Neural crest cell (in vitro differentiated cells): ENCODE measurements at regions not wholly inside any gene's neighbourhood (a gene's known extent, or its start where the extent isn't known, plus 50 kb on each side); places are given as distances from the start of the nearest gene placed in this dataset.
A peak's percentile ranks its signal among the peaks of the same experiment; 100 is the strongest.

Experiments
- DNase-seq: peaks from one replicate; pipeline ENCODE4 v3.0.0; 2021; ENCODE audit warnings: low read depth, mixed read lengths, low spot score
- H3K27ac Mint-ChIP-seq: one replicate; pipeline ENCODE4 v1.8.0; 2021; ENCODE audit warnings: mild to moderate bottlenecking, mixed read lengths; ENCODE audit not compliant: unreplicated experiment
- H3K27me3 Mint-ChIP-seq: 2 replicates; pipeline ENCODE4 v1.8.0; 2021; ENCODE audit warnings: low read depth, mild to moderate bottlenecking, mixed read lengths
- H3K36me3 Mint-ChIP-seq: 2 replicates; pipeline ENCODE4 v1.8.0; 2021; ENCODE audit warnings: low read depth, mild to moderate bottlenecking, mixed read lengths
- H3K4me1 Mint-ChIP-seq: 2 replicates; pipeline ENCODE4 v1.8.0; 2021; ENCODE audit warnings: mixed read lengths
- H3K4me3 Mint-ChIP-seq: one replicate; pipeline ENCODE4 v1.8.0; 2021; ENCODE audit warnings: mild to moderate bottlenecking, mixed read lengths
- H3K9me3 Mint-ChIP-seq: 2 replicates; pipeline ENCODE4 v1.8.0; 2021; ENCODE audit warnings: mixed read lengths
- TF ChIP-seq, protein P1 (sequence below): fragments of 200-600 bp; sonication (generic); conservative IDR thresholded peaks from 2 replicates; pipeline ENCODE4 v1.5.0; 2021; ENCODE audit warnings: antibody characterized with exemption, mild to moderate bottlenecking

DNA sequence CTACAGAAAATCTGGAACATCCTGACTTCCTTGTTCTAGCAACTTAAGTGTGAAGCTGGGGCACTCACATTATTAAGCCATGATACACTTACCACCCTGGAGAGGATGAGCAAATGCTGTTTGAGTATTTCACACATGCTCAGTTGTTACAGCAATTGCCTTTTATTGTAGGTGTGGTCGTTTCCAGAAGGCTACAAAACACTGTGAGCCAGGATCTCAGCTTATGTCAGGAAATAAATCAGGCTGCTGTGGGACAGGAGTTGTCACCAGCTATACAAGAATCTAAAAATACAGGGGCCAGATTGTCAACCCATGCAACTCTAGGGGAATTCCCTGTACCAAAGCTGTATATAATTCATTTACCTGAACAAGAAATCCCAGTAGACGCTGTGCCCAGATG is 273.3 kb upstream of the SP4 start:
- TF ChIP-seq, protein P1, sequence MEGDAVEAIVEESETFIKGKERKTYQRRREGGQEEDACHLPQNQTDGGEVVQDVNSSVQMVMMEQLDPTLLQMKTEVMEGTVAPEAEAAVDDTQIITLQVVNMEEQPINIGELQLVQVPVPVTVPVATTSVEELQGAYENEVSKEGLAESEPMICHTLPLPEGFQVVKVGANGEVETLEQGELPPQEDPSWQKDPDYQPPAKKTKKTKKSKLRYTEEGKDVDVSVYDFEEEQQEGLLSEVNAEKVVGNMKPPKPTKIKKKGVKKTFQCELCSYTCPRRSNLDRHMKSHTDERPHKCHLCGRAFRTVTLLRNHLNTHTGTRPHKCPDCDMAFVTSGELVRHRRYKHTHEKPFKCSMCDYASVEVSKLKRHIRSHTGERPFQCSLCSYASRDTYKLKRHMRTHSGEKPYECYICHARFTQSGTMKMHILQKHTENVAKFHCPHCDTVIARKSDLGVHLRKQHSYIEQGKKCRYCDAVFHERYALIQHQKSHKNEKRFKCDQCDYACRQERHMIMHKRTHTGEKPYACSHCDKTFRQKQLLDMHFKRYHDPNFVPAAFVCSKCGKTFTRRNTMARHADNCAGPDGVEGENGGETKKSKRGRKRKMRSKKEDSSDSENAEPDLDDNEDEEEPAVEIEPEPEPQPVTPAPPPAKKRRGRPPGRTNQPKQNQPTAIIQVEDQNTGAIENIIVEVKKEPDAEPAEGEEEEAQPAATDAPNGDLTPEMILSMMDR, result no peak

DNA sequence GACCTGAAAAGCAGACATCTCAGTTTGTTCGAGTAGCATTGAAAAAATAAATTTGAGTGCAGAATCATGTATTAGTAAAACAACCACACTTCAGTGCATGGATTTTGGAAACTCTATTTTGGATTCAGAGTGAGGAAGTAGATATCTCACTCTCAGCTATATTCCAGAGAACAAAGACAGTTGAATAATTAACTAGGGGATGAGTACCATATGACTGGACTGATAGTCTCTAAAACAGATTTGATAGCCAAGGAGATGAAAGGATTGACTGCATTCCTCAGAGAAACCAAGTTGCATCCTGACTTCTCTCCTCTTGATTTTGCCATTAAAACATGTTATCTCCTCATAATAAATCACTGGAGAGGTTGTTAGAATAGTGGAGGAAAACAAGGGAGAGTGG is 268.4 kb upstream of the SP4 start:
- Mint-ChIP-seq H3K27me3 (peaks cover 2% of the 10 kb centered on the region), H3K9me3 (peaks cover under 1% of the 10 kb centered on the region), H3K36me3 (no peaks in the 10 kb centered on the region), H3K4me1 (peaks cover 9% of the 10 kb centered on the region), H3K27ac (no peak overlapping the region), H3K4me3 (no peak overlapping the region)
- no peak for DNase-seq
- TF ChIP-seq, protein P1, result no peak

More for the DNA sequence above, 273.3 kb upstream of the SP4 start:
- H3K4me3 Mint-ChIP-seq, result no peak overlapping the region
- H3K36me3 Mint-ChIP-seq, result no peaks in the 10 kb centered on the region
- no peaks in the 10 kb centered on the region for H3K9me3 Mint-ChIP-seq
- DNase-seq, result no peak
- peaks cover 2% of the 10 kb centered on the region for H3K27me3 Mint-ChIP-seq
- H3K4me1 Mint-ChIP-seq, result no peaks in the 10 kb centered on the region
- H3K27ac Mint-ChIP-seq, result no peak overlapping the region

DNA sequence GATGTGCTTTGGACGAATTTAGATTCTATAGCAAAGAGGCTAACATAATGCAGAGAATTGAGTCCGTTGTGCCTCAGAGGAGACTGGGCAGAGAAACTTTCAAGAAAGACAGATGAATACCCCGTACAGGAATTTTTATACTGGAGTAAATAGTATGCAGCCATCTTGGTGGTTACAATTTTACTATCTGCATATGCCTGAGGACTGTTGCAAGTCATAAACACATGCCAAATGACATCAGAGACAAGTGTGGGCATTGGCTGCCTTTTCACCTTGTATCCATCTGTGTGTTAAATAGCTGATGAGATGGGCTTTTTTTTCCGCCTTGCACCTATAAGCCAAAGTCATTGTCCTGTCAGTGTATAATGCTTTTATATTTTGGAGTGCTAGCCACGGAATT is 267.5 kb upstream of the SP4 start:
- Mint-ChIP-seq H3K27me3 (peaks cover 4% of the 10 kb centered on the region), H3K4me1 (peaks cover 9% of the 10 kb centered on the region), H3K9me3 (peaks cover 8% of the 10 kb centered on the region), H3K27ac (no peak overlapping the region), H3K36me3 (no peaks in the 10 kb centered on the region), H3K4me3 (no peak overlapping the region)
- DNase-seq, result no peak
- TF ChIP-seq, protein P1, result no peak

DNA sequence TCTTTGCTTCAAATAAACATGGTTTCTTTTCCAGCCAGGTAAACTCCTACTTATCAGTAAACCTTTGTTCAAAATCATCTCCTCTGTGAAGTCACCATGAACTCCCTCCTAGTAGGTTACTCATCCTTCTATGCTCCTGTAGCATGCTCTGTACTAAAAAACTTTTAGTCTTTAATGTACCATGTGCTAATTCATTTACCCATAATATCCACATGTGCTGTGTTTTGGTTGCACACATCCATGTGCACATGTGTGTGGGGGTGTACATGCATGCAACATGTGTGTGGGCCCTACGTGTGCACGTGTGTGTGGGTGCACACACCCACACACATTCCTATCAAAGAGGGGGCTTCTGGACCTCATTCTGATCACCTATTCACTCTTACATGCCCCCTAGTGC is 259.9 kb upstream of the SP4 start:
- peaks cover 12% of the 10 kb centered on the region for H3K9me3 Mint-ChIP-seq
- H3K27ac Mint-ChIP-seq, result no peak overlapping the region
- H3K36me3 Mint-ChIP-seq, result no peaks in the 10 kb centered on the region
- TF ChIP-seq, protein P1, result no peak
- H3K27me3 Mint-ChIP-seq, result peaks cover 72% of the 10 kb centered on the region
- H3K4me1 Mint-ChIP-seq, result peaks cover 24% of the 10 kb centered on the region
- H3K4me3 Mint-ChIP-seq, result no peak overlapping the region
- no peak for DNase-seq

DNA sequence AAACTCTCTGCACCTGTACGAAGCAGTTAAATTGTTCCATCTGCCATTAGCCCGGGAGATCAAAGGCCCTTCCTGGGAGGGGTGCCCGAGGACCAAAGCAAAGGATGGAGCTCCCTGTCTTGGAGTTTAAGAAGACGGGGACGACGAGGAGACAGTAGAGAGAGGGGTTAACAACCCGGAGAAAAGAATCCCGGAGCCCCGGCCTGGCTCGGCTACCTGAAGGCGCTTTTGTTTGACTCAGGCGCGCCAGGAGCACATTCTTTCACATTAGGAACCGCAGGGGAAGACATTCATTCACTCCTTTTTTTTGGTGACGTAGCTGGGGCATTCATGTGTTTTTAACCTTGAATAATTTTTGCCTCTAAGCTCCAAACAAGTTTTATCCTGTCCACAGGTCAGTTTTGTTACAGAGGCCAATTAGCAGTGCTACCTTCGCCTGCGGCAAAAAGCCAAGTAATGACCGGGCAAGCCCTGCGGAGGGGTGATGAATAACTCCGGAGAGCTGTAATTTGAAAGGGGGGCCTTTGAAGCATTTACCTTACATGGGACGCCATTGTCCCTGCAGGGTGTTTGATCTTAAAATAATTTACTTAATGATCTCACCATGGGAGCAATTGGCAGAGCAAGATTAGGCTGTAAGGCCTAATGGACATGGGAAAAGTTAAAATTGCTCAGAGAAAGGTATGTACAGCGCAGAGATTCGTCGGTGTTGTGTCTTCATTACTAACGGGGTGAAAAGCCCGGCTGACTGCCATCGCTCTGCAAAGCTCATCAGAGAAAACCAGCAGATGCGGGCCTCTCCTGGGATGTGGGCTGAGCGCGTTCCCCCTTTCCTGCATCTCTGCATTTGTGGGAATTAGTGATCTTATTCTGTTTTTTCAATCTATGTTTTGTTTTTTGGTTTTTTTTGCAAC is 258.0 kb upstream of the SP4 start:
- TF ChIP-seq, protein P1, result no peak
- peaks cover 28% of the 10 kb centered on the region for H3K4me1 Mint-ChIP-seq
- no peak for DNase-seq
- H3K27me3 Mint-ChIP-seq, result peaks cover 81% of the 10 kb centered on the region
- no peaks in the 10 kb centered on the region for H3K36me3 Mint-ChIP-seq
- no peak overlapping the region for H3K27ac Mint-ChIP-seq
- peak overlapping the region; percentile 44 for H3K4me3 Mint-ChIP-seq
- H3K9me3 Mint-ChIP-seq, result peaks cover 10% of the 10 kb centered on the region
